ENCODE measurements at regions not wholly inside any gene's neighbourhood (a gene's known extent, or its start where the extent isn't known, plus 50 kb on each side); places are given as distances from the start of the nearest gene placed in this dataset.

DNA sequence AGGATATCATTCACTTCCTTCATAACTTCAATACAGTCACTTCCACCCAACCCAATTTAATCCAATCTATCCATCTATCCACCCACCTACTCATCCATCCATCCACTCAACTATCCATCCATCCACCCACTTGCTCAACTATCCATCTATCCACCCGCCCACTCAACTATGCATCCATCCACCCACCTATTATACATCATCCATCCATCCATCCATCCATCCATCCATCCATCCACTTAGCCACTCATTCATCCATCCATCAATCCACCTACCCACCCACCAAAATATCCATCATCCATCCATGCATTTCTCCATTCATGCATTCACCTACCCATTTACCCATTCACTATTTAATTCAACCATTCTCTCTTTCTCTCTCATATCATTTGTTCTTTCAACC, 179.5 kb downstream of the HAPSTR1 start:
- DNase-seq (no peak), ATAC-seq (no peak)
- Histone ChIP-seq H3K9me3 (ENCODE audit: control insufficient read depth, insufficient read depth, low read length) (no peaks in the 10 kb centered on the region), H3K36me3 (ENCODE audit: control insufficient read depth, insufficient read depth, low read length) (no peaks in the 10 kb centered on the region), H3K4me3 (ENCODE audit: low read length) (no peak overlapping the region), H3K4me1 (ENCODE audit: control insufficient read depth, insufficient read depth, low read length) (no peaks in the 10 kb centered on the region), H3K27ac (ENCODE audit: low read length) (no peak overlapping the region), H3K27me3 (ENCODE audit: control insufficient read depth, insufficient read depth, low read length) (no peaks in the 10 kb centered on the region)
- no peak overlapping the region for H3K27ac Mint-ChIP-seq
- H3K4me3 Mint-ChIP-seq, result no peak overlapping the region
- TF ChIP-seq, protein P1, sequence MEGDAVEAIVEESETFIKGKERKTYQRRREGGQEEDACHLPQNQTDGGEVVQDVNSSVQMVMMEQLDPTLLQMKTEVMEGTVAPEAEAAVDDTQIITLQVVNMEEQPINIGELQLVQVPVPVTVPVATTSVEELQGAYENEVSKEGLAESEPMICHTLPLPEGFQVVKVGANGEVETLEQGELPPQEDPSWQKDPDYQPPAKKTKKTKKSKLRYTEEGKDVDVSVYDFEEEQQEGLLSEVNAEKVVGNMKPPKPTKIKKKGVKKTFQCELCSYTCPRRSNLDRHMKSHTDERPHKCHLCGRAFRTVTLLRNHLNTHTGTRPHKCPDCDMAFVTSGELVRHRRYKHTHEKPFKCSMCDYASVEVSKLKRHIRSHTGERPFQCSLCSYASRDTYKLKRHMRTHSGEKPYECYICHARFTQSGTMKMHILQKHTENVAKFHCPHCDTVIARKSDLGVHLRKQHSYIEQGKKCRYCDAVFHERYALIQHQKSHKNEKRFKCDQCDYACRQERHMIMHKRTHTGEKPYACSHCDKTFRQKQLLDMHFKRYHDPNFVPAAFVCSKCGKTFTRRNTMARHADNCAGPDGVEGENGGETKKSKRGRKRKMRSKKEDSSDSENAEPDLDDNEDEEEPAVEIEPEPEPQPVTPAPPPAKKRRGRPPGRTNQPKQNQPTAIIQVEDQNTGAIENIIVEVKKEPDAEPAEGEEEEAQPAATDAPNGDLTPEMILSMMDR (IDR thresholded peaks at IDR 0.05), result no peak
- 86% methylated on average over 1 of the region's 1 CpG for WGBS (ENCODE audit: insufficient coverage)
- H3K9me3 Mint-ChIP-seq, result peaks cover 0 to 2% of the 10 kb centered on the region in 2 donors
- intact Hi-C loops (cut with micrococcal nuclease), result no loop called here
- no peaks in the 10 kb centered on the region for H3K4me1 Mint-ChIP-seq
- no peaks in the 10 kb centered on the region for H3K36me3 Mint-ChIP-seq
- peaks cover 18 to 28% of the 10 kb centered on the region in 2 donors for H3K27me3 Mint-ChIP-seq (ENCODE audit: low read depth in 2 of 2)

DNA sequence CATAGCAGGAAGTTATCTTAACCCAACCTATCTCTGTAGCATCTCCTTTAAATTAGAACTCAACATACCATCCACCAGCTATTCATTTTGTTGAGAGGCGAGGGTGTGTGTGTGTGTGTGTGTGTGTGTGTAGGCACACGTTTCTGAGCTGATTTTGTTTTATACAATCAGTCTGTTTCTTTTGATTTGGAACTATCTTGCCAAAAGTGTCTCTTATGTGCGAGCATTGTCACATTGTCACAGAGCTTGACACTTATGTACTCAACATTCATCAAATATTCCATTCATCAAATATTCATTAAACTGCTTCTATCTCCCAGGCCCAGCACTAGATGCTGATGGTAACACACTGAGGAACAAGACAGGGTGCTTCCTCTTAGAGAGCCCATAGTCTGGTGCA, 180.4 kb downstream of the HAPSTR1 start:
- Mint-ChIP-seq H3K27me3 (ENCODE audit: low read depth in 2 of 2) (peaks cover 12 to 19% of the 10 kb centered on the region in 2 donors), H3K27ac (no peak overlapping the region), H3K4me3 (no peak overlapping the region), H3K4me1 (no peaks in the 10 kb centered on the region), H3K9me3 (peaks cover 0 to 2% of the 10 kb centered on the region in 2 donors), H3K36me3 (no peaks in the 10 kb centered on the region)
- no peak overlapping the region for H3K27ac ChIP-seq (ENCODE audit: low read length)
- WGBS (ENCODE audit: insufficient coverage), result 60% methylated on average over 2 of the region's 3 CpGs
- ATAC-seq (no peak), DNase-seq (no peak)
- TF ChIP-seq, protein P1 (IDR thresholded peaks at IDR 0.05), result no peak
- no peak overlapping the region for H3K4me3 ChIP-seq (ENCODE audit: low read length)
- H3K9me3 ChIP-seq (ENCODE audit: control insufficient read depth, insufficient read depth, low read length), result no peaks in the 10 kb centered on the region
- no peaks in the 10 kb centered on the region for H3K4me1 ChIP-seq (ENCODE audit: control insufficient read depth, insufficient read depth, low read length)
- no peaks in the 10 kb centered on the region for H3K27me3 ChIP-seq (ENCODE audit: control insufficient read depth, insufficient read depth, low read length)
- no peaks in the 10 kb centered on the region for H3K36me3 ChIP-seq (ENCODE audit: control insufficient read depth, insufficient read depth, low read length)
- intact Hi-C loops (cut with micrococcal nuclease), result no loop called here

DNA sequence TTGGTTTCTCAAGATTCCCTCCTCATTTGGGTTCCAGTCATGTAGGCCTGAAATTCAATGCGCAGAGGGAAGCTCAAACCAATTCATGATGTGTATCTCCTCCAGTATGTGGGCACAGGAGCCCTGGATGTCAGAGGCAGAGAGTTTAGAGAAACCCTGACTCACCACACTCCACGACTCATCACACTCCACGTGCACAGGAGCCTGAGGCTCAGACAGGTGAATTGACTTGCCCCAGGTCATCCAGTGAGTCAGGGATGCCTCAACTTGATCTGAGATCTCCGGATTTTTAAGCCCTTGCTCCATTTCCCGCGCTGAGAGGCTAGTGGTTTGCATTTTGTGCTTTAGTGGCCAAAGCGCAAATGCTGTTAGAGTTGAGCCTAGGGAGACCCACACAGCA, 183.9 kb downstream of the HAPSTR1 start:
- WGBS (ENCODE audit: insufficient coverage), result 69% methylated on average over 7 of the region's 7 CpGs
- no peaks in the 10 kb centered on the region for H3K9me3 ChIP-seq (ENCODE audit: control insufficient read depth, insufficient read depth, low read length)
- H3K4me3 ChIP-seq (ENCODE audit: low read length), result no peak overlapping the region
- Mint-ChIP-seq H3K4me3 (no peak overlapping the region), H3K36me3 (no peaks in the 10 kb centered on the region), H3K27ac (no peak overlapping the region), H3K27me3 (ENCODE audit: low read depth in 2 of 2) (peaks cover 0 to 9% of the 10 kb centered on the region in 2 donors), H3K4me1 (no peaks in the 10 kb centered on the region), H3K9me3 (peaks cover 0 to 2% of the 10 kb centered on the region in 2 donors)
- DNase-seq (no peak), ATAC-seq (no peak)
- H3K27me3 ChIP-seq (ENCODE audit: control insufficient read depth, insufficient read depth, low read length), result no peaks in the 10 kb centered on the region
- intact Hi-C loops (cut with micrococcal nuclease), result no loop called here
- no peak overlapping the region for H3K27ac ChIP-seq (ENCODE audit: low read length)
- TF ChIP-seq, protein P1 (IDR thresholded peaks at IDR 0.05), result no peak
- H3K4me1 ChIP-seq (ENCODE audit: control insufficient read depth, insufficient read depth, low read length), result no peaks in the 10 kb centered on the region
- no peaks in the 10 kb centered on the region for H3K36me3 ChIP-seq (ENCODE audit: control insufficient read depth, insufficient read depth, low read length)

DNA sequence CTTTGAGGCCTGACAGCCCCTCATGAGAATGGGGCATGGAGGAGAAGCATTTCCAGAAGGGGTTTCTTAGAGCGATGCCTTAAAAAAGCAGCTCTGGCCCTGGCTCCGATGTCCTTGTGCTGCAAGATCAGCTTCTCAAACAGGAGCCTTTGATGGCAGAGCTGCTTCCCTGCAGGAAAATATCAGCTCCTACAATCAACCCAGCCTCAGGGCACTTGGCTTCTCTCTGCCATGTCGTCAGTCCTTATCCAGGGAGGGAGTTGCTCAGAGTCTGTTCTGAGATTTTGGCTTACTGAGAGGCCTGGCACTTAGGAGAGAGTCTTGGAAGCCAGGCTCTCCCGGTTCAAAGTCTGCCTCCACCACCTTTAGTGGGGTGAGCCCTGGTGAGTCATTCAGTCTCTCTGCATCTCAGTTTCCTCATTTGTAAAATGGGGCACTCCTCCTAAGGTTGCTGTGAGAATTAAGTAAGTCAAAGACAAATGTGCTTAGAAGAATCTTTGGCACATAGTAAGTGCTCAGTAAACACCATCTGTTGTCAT, 184.4 kb downstream of the HAPSTR1 start:
- no peaks in the 10 kb centered on the region for H3K36me3 ChIP-seq (ENCODE audit: control insufficient read depth, insufficient read depth, low read length)
- Mint-ChIP-seq H3K36me3 (no peaks in the 10 kb centered on the region), H3K4me1 (no peaks in the 10 kb centered on the region), H3K27me3 (ENCODE audit: low read depth in 2 of 2) (peaks cover 0 to 9% of the 10 kb centered on the region in 2 donors), H3K9me3 (peaks cover 0 to 2% of the 10 kb centered on the region in 2 donors), H3K4me3 (no peak overlapping the region), H3K27ac (no peak overlapping the region)
- H3K27ac ChIP-seq (ENCODE audit: low read length), result no peak overlapping the region
- 77% methylated on average over 4 of the region's 4 CpGs for WGBS (ENCODE audit: insufficient coverage)
- H3K9me3 ChIP-seq (ENCODE audit: control insufficient read depth, insufficient read depth, low read length), result no peaks in the 10 kb centered on the region
- H3K4me1 ChIP-seq (ENCODE audit: control insufficient read depth, insufficient read depth, low read length), result no peaks in the 10 kb centered on the region
- TF ChIP-seq, protein P1 (IDR thresholded peaks at IDR 0.05), result no peak
- intact Hi-C loops (cut with micrococcal nuclease), result no loop called here
- no peaks in the 10 kb centered on the region for H3K27me3 ChIP-seq (ENCODE audit: control insufficient read depth, insufficient read depth, low read length)
- H3K4me3 ChIP-seq (ENCODE audit: low read length), result no peak overlapping the region
- DNase-seq, result no peak
- no peak for ATAC-seq
